ENCODE measurements at regions not wholly inside any gene's neighbourhood (a gene's known extent, or its start where the extent isn't known, plus 50 kb on each side); places are given as distances from the start of the nearest gene placed in this dataset.

DNA sequence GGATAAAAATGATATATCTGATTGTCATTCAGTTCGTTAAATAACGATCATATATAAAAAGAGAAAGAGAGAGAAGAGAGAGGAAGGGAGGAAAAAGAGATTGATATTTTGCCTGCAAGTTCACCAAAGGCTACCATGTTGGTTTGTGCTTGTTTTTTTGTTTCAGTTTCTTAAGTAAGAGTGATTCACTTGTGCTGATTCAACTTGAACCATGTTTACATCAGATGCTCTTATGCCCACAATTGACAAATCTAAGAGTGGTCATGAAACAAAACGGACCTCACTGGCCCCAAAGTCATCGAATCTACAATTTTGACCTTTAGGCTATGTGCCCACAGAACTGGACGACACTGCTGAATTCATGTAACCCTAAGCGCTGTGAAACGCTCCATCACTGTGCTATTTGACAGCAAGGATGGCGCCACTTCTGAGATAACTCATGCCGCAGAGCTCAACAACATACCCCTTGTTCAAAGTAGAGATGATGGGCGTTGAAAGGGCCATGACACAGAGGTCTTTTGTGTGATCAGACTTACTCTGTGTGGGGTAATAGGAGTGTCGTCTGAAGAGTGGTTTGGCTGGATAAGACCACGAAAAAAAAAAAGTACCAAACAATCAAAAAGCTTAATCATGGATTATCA is 481.4 kb downstream of the SETD4 start:
- H3K4me3 ChIP-seq (replicated peaks in 1 of 3): no peak overlapping the region
- H3K9me3 ChIP-seq: no peaks in the 10 kb centered on the region
- intact Hi-C loops (cut with DNase I): no loop called here
- TF ChIP-seq, protein P1, sequence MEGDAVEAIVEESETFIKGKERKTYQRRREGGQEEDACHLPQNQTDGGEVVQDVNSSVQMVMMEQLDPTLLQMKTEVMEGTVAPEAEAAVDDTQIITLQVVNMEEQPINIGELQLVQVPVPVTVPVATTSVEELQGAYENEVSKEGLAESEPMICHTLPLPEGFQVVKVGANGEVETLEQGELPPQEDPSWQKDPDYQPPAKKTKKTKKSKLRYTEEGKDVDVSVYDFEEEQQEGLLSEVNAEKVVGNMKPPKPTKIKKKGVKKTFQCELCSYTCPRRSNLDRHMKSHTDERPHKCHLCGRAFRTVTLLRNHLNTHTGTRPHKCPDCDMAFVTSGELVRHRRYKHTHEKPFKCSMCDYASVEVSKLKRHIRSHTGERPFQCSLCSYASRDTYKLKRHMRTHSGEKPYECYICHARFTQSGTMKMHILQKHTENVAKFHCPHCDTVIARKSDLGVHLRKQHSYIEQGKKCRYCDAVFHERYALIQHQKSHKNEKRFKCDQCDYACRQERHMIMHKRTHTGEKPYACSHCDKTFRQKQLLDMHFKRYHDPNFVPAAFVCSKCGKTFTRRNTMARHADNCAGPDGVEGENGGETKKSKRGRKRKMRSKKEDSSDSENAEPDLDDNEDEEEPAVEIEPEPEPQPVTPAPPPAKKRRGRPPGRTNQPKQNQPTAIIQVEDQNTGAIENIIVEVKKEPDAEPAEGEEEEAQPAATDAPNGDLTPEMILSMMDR (IDR thresholded peaks at IDR 0.05): no peak
- TF ChIP-seq POLR2A (IDR thresholded peaks at IDR 0.05): no peak
- H3K27ac ChIP-seq: no peak overlapping the region
- H3K36me3 ChIP-seq: no peaks in the 10 kb centered on the region
- WGBS, 2 donors: 90 to 91% methylated on average over 12 of the region's 12 CpGs
- no peaks in the 10 kb centered on the region for H3K27me3 ChIP-seq
- no peaks in the 10 kb centered on the region for H3K4me1 ChIP-seq
- DNase-seq: no peak

GRCh38 chr21:35578347-35578782 is 482.0 kb downstream of the SETD4 start:
- no peaks in the 10 kb centered on the region for H3K27me3 ChIP-seq
- no peaks in the 10 kb centered on the region for H3K36me3 ChIP-seq
- H3K27ac ChIP-seq: no peak overlapping the region
- H3K9me3 ChIP-seq: no peaks in the 10 kb centered on the region
- DNase-seq: no peak
- H3K4me1 ChIP-seq: no peaks in the 10 kb centered on the region
- intact Hi-C loops (cut with DNase I): no loop called here
- no peak overlapping the region for H3K4me3 ChIP-seq (replicated peaks in 1 of 3)
- TF ChIP-seq POLR2A (IDR thresholded peaks at IDR 0.05): no peak
- TF ChIP-seq, protein P1 (IDR thresholded peaks at IDR 0.05): no peak
- 82 to 85% methylated on average over 6 of the region's 6 CpGs for WGBS, 2 donors

DNA sequence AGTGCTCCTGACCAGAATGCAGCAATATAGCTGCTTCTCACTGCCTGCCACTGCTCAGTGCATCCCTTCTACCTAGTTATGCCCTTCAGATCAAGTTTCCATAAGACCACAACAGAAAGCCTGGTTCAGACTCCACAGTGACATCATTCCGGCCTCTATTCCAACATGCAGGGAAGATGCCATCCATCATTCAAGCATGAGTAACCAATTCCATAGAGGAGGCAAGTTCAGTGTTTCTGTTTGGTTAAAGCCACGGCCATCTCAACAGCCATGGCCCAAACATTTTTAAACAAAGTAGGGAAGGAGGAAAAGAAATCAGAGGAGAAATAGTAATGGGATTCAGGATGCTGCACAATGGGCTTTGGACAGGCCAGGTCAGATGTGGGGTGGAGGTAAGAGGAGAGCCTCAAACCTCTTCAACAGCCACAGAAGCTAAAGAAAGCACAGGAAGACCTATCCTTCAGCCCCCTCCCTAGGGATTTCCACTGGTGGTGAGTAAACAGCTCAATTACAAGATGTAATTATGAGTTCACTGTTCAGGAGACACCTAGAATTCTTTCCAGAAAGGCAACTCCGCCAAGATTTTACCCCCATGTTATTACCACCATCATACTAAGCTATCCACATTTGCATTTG is 484.9 kb downstream of the SETD4 start:
- H3K4me1 ChIP-seq: no peaks in the 10 kb centered on the region
- H3K27me3 ChIP-seq: no peaks in the 10 kb centered on the region
- H3K36me3 ChIP-seq: no peaks in the 10 kb centered on the region
- WGBS, 2 donors: 56 to 81% methylated on average over 3 of the region's 3 CpGs
- no peak for TF ChIP-seq POLR2A (IDR thresholded peaks at IDR 0.05)
- TF ChIP-seq, protein P1 (IDR thresholded peaks at IDR 0.05): no peak
- no peak overlapping the region for H3K4me3 ChIP-seq (replicated peaks in 1 of 3)
- H3K9me3 ChIP-seq: no peaks in the 10 kb centered on the region
- intact Hi-C loops (cut with DNase I): no loop called here
- no peak overlapping the region for H3K27ac ChIP-seq
- DNase-seq: no peak

DNA sequence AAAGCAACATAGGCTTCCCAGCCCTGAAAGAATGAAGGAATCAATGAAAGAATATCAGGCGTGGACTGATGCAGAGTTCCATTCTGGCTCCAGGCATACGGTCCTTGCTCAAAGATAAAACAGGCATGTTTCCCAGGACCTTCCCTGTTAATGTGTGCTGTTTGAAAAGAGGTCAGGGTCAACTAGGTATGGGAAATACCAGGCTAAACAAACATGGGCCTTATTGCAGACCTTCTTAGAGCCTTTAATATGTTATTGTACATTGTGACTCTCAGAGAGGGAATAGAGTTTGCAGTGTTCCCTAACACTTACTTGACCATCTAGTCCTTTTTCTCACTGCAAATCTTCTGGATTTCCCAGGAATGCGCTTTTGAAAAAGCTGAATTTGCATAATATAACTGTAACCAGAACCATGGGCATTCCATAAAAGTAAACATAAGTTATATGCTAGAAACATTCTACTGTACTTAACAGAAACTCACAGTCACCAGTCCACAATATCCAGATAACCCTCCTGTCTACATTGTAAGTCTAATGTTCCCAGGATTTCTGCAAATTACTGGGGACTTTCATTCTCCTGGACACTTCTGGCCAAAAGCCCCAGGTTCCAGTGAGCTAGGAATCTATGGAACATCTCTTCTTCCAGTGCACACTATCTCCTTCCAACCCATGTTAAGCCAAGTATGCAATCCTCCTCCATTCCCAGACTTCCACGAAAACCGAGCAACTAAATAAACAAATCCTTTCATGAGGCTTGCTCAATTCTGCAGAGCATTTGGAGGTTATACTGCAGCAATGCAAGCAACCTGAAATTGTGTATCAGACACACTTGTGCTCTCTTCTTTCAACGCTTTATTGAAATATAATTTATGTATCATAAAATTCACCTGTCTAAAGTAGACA is 486.6 kb downstream of the SETD4 start:
- no peak for DNase-seq
- WGBS, 2 donors: 74% methylated on average over 6 of the region's 6 CpGs
- H3K36me3 ChIP-seq: no peaks in the 10 kb centered on the region
- no peaks in the 10 kb centered on the region for H3K9me3 ChIP-seq
- no peak overlapping the region for H3K27ac ChIP-seq
- H3K27me3 ChIP-seq: no peaks in the 10 kb centered on the region
- intact Hi-C loops (cut with DNase I): no loop called here
- H3K4me3 ChIP-seq (replicated peaks in 1 of 3): no peak overlapping the region
- no peaks in the 10 kb centered on the region for H3K4me1 ChIP-seq
- TF ChIP-seq, protein P1 (IDR thresholded peaks at IDR 0.05): no peak
- no peak for TF ChIP-seq POLR2A (IDR thresholded peaks at IDR 0.05)

Measured in thyroid gland (tissue), 4 donors.